HG03457 (cell line): ENCODE measurements at regions not wholly inside any gene's neighbourhood (a gene's known extent, or its start where the extent isn't known, plus 50 kb on each side); places are given as distances from the start of the nearest gene placed in this dataset.
A peak's percentile ranks its signal among the peaks of the same experiment; 100 is the strongest.

Experiments
- ATAC-seq: cut with Tn5 transposase; IDR thresholded peaks from one replicate; pipeline ENCODE4 v1.9.1; 2021; ENCODE audit warnings: moderate number of reproducible peaks; ENCODE audit not compliant: unreplicated experiment

DNA sequence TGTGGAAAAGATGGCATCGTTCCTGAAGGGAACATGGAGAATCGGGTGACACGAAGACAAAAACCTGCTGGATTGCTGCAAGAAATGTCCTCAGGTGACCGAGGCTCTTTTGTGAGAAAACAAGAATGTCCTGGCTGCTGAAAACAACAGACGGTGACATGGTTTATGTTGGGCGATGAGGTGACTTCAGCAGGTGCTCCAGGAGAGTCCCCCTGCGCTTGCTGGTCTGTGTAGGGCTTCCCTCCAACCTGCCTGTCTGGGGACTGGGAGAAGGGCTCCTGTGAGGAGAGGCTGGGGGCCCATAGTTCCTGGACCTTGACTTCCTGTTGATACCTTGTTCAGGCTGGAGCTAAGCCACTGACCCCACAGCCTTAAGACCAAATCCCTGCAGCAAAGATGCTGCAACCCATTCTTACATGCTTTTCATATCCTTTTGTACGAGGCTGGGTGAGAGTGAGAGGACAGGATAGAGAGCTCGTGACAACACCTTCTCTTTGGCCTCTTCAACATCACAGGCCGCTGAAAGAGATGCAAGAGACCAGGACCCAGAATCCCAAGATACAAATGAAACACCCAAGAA is 134.8 kb downstream of the CD83 start:
- ATAC-seq: no peak

DNA sequence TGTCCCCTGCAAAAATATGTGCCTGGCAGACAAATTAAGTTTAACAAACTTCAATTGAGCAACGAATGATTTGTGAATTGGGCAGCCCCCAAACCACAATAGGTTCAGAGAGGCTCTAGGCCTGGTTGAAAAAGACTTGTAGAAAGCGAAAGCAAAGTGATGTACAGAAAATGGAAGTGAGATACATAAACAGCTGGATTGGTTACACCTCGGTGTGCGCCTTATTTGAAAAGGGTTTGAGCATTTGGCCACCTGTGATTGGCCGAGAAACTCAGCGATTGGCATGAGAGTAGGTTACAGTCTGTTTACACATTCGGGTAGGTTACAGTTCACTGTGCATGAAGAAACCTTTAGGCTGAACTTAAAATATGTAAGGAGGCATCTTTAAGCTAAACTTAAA is 136.9 kb downstream of the CD83 start:
- ATAC-seq: peak; percentile 71

DNA sequence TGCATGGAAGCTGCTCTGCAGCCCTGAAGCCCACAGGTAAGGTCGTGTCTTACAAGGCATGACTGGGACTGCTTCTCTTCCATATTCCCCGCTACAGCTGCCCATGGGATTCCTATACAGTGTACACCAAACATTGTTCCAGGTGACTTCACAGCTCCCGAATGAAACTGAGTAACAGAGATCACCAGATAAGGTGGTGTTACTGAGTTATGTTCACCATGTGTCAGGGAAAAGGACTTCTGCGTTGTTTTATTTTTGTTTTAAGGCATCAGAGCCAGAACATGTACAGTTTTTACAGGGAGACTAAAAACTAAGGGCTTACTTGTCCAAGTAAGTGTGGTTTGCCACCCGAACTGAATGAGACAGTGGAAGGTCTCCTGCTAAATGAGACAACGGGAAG is 138.3 kb downstream of the CD83 start:
- ATAC-seq: no peak

DNA sequence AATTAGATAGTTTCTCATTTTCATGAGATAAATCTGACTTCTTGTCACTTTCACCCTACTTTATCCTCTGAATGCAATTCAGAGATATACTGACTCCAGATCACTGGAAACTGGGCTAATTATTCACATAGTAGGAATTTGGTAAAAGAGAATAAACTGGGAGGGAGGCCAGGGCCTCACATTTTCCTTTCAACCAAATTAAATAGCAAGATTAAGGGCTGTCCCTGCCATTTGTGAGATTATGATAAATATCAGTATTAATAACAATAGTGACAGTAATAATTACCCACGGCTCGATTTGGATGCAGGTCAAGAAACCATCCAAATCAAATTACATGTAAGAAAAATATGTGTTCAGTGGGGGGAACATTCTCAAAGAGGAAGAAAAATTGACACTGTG is 140.5 kb downstream of the CD83 start:
- ATAC-seq: no peak

DNA sequence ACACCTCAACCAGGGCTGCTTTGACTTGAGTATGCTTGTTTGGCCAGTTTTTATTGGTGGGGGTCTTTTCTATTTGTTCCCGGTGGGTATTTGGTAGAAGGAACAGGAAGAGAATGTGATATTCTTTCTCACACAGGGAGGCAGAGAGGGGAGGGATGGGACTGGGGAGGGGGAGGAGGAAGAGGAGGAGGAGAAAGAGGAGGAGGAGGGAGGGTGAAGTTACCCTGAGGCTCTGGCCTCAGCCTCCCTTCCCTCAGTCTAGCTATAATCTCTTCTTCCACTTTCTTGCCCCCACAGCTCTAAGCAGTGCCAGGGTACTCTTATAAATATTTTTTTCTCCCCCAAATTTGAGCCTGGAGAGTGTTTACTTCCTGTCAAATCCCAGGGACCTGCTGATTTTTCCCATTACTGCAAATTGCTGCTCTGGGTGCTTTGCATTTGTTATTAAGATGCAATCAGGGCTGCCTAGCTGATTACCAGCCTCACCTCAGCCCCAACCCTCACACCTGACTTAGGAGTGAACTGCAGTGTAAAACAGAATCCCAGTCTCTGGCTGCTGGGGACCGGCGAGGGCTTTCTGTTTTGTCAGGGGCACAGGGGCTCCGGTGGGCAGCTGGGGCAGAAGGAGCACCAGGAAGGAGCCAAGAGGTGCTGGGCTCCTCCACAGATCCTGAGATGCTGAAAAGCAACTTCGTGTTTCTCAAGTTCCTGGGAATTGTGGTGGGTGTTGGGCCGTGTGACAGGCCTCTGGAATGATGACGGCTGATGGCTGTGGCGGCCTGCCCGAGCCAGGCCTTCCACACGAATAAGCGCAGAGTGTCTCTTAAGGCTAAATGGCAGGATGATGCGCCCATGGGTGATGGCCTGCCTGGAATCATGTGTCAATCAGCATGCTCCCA is 141.4 kb downstream of the CD83 start:
- no peak for ATAC-seq

DNA sequence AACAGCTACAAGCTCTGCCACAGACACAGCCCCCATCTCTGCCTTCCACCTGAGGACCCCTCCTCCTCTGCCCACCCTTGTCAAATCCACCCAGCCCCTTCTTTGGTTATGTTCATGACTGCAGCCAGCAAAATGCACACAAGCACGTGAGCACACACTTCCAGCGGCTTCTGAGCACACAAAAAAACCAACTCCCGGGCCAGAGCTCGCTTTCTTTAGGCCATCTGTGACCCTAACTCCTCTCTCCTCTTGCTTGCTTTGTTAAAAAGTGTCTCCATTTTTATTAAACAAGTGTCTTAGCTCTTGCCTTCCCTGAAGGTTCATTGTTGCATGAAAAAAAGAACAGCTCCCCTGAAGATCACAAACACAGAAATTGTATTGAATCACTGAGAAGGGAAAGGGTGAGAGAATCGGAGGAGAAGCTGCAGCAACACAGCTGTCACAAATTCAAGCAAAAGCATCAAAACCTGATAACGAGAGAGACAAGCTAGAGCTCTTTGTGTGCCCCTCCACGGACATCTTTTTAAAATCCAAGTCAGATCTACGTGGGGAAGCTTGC is 142.1 kb downstream of the CD83 start:
- no peak for ATAC-seq

DNA sequence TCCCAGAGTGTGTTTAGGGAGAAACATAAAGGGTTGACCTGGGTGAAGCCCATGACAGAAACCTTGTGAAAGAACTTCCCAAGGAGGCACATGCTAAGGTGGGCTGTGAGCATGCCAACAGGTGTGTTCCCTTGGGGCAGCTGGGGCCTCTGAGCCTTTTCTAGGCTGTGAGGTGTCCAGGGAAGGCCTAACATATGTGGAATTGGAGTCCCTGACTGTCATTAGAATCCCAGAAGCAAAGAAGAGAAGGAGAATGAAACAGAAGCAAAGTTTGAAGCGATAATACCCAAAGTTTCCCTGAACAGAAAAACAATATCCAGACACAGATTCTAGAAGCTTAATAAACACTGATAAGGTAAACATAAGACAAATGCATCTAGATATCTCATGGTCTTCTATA is 143.3 kb downstream of the CD83 start:
- ATAC-seq: no peak

DNA sequence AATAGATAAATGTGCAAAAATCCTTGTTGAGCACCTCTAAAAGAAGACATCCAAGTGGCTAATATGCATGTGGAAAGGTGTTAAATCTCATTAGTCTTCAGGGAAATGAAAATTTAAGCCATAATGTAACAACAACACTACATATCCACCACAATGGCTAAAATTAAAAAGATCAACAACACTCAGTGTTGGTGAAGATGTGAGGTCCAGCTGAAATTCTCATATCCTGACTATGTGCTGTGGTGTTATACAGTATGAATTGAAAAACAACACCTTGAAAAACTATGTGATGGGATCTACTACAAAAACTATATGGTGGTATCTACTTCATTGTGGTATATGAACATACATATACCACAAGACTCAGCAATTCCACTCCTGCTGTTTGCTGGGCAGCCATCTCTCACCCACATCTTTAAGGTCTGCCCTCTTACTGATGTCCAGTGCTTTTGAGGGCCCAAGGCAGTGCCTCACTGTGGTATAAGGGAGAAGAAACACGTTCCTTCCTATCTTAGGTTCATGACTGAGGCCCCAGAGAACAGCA is 146.4 kb downstream of the CD83 start:
- ATAC-seq: no peak

DNA sequence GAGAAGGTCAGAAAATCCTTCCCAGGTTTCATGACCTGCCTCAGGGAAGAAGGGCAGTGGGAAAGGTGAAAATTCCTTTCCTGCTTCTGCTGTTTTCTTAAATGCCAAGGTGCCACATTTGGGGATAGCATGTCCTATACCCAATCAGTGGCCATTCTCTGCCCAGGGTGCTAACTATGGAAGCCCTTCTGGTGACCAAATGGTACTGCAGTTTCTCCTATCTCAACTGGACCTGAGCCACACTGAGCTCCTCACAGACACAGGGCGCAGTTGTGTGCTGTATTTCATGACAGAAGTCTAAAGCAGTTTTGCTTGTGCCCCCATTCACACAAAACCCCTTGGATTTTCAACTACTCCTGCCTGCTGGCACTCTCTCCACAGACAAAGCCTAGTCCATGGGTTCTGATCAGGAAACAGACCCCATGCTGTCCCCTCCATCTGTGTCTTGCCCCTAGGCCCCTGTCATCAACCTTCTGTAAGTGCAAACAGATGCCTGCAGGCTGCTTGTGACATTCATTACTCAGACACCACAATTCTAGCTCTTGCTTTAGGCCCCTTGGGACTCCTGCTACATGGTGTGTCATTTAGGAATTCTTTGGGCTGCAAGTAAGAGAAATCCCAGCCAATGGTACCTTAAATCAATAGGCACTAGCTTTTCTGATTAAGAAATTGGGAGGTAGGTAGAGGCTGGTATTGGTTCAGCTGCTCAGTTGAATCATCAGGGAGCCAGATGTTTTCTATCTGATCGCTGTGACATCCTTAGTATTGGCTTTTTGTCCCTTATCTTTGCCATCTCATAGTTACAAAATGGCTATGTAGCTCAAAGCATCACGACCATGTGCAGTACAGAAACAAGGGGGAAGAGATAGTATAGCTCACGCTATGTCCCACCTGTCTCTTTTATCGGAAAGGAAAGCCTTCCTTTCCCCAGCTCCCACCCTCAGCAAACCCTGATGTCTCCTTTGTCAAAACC is 147.8 kb downstream of the CD83 start:
- ATAC-seq: no peak

DNA sequence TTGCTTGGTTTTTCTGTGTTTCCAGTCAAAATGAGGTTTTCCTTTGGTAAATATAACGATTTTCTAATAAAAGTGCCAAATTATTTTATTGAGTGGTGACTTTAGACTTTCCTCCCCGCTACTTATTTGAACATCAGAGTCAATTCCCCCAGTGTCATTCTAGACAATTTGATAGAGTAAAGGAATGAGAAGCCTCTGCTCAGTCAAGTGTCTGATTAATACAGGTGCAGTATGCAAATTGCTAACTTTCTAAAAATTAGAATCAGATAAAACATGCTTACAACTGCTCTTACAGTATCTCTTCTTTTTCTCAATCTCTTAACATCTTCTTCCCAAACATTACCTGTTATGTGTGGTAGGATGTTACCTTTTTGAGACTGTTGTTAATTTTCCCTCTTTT is 148.7 kb downstream of the CD83 start:
- ATAC-seq: no peak

DNA sequence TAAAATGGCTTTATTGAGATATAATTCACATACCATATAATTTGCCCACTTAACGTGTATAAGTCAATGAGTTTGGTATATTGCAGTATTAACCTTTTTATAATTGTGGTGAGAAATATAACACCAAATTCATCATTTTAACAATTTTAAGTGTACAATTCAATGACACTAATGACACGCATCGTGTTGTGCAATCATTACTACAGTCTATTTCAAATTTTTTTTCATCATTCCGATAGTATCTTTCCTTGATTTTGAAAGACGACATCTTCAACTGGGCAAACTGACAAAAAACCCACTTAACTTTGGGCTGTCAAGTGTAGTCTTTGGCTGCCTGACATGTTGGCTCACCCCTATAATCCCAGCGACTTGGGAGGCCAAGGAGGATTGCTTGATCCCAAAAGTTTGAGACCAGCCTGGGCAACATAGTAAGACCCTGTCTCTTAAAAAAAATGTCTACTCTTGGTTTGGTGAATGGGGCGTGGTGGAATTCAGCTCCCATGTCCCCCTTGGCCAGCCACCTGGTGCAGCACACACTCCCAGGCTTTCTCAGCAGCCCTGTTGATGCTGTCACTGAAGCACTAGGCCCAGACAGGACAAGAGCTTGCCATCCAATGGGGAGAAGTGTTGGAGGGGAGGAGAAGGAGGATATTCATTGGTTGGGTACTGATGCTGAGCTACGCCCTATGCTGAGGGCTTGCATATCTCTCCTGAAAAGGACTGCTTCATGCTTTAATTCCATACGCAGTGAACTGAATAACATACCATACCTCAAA is 150.5 kb downstream of the CD83 start:
- ATAC-seq: no peak

DNA sequence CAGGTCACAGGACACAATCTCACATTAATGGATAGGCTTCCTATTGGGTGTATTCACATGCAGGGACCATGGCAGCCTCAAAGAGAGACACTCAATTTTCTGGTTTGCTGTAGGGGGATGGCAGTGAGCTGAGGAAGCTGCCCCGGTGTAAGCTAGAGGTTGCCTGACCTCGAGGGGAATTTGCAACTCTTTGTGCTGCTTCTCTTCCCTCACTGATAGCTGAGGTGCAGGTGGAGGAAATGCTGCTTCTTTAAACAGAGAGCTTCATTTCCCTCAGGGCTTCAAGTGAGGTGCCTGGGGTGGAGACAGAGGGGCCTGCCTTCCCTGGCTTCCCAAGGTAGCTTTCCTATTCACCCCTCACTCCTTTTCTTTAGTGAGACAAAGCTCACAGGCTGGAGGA is 151.9 kb downstream of the CD83 start:
- no peak for ATAC-seq

DNA sequence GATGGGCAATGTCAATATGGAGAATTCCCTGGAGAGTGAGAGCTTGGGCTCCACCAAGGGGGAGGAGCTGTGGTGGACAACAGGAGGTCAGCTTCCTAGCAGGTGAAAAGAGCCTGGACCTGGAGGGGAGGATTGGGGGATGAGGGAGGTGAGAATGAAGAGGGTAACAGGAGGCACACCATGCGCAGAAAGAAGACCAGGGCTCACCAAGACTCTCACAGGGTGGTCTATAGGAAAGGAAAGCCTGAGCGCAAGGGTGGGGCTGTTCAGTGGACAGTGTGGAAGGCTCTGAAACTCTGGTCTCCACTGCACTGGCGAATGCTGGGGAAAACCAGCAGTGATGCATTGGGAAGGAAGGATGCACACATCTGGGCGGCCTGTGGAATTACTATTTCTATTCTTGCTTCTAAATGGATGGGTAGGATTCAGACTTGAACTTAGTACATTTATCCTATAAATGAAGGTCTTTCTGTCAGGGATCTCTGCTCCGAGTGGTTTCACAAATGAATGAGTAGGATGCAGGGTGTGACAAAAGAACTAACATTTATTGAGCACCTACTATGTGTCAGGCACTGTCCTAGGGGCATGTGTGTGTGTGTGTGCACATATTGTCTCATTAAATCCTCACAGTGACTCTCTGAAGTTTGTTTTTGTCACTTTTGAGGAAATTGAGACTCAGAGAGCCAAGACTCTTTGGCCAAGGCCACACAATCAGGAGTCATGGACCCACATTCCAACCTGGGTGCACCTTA is 152.7 kb downstream of the CD83 start:
- no peak for ATAC-seq

DNA sequence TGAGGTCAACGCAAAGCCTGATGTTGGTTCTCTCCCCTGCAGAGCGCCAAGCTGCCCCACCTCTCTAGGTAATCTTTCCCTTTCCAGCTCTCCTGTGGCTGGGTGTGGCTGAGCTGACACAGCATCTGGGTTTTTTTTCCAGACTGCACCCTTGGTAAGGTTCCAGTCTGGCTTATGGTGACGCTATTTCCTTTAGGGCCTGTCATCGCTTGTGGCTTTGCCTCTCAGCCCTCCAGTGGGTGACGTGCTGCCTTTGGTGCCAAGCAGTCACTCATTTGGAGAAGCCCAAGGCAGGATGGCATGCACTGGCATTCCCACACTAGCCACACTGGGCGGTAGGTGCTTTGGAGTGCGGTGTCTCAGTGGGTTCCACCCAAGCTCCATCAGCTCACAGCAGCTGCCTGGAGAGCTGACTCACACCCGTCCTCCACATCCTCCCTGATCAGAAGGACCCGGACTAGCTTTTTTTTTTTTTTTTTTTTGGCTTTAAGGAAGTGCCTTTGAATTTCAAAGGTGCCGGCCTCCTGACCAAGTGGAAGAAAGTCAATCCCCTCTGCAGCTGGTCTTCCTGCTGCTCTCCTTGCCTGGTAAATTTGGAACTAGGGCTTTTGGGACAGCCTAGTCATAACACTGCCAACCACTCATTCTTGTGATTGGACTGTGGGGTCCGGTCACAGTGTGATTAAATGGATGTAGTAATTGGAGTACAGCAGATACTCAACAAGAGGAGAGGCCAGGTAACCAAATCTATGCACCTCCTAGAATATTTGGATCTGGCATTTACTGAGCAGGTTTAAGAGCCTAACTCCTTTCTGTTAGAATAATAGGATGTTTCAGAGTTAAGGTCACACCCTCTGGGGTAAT is 153.6 kb downstream of the CD83 start:
- no peak for ATAC-seq

DNA sequence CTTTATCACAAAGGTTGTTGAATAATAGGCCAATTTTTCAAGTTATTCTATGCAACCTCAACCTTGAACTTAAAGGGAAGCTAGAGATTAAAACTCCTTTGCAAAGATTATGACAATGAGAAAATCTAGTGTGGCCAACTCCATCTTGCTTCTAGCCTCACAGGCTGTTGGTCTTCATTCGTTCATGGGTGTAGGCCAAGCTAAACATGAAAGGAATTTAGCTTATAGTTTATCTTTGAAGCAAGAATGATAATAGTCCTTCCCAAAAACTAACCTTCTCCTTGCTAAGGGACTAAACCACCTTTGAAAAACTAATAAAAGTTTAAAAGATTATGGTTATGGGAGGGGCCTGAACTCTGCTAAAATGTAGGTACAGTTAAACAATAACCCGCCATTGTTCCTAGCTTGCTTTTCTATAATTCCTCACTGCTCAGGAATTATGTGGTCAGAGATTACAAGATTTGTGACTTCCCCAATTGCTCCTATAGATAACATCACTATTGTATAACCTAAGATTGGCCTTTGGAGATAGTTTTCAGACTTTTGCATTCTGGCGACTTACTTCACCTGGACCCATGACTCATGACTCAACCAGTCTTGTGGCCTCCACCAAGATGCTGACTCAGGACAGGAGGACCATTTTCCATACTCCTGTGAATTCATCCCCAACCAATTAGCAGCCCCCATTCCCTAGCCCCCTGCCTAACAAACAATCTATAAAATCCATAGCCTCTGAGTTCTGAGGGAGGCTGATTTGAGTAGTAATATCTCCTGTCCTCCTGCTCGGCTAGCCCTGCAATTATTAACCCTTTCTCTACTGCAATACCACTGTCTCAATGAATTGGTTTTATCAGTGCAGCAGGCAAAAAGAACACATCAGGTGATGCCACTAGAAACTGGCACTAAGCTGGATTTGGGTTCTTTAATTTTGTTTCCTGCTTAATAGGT is 154.5 kb downstream of the CD83 start:
- no peak for ATAC-seq

DNA sequence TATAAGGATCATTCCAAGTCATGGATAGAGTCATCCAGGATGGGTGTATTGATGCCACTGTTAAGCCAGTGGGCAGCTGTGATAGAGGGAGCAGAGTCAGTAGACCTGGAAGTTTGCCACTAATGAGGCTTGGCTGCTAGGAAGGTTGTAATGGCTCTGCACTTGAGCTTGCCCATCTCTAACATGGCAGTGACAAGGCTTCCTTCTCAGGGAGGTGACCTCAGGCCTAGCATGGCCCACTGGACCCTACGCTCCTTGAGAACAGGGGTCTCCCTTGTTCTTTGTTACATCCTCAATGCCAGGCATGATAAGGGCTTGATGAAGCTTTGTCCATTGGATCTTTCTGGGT is 155.1 kb downstream of the CD83 start:
- ATAC-seq: no peak

DNA sequence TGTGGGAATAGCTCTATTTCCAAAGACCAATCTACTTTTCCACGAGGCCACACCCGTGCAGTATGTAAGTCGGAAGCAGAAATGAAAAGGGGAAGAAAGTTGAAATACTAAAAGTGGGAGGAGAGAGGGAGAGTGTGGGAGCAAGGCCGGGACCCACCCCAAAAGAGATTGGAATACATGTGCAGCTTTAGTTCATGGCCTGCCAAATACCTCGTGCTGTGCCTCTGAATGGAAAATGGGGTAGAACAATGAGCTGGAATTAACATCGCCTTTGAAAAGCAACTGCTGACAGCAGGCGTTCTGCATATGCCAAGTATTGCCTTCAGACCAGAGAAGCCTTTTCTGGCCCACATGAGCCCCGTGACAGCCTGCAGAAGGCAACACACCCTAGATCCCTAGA is 155.6 kb downstream of the CD83 start:
- ATAC-seq: no peak
